ENCODE measurements at regions not wholly inside any gene's neighbourhood (a gene's known extent, or its start where the extent isn't known, plus 50 kb on each side); places are given as distances from the start of the nearest gene placed in this dataset.
A peak's percentile ranks its signal among the peaks of the same experiment; 100 is the strongest.

- TF ChIP-seq CTCF (IDR thresholded peaks at IDR 0.05; ENCODE audit: low read depth, low read length), result peak; percentile 94
- DNase-seq (ENCODE audit: low read depth, low spot score), result peak; percentile 43
- in situ Hi-C loops (cut with HindIII; ENCODE audit: low sequenced_read_pairs), result no loop called here
- no peak overlapping the region for H3K4me3 ChIP-seq (ENCODE audit: low read depth, low read length)
These were observed 204.1 kb upstream of the CIBAR2 start for GRCh38 chr16:85316321-85316919.

- no peak for TF ChIP-seq CTCF (IDR thresholded peaks at IDR 0.05; ENCODE audit: low read depth, low read length)
- in situ Hi-C loops (cut with HindIII; ENCODE audit: low sequenced_read_pairs), result no loop called here
- H3K4me3 ChIP-seq (ENCODE audit: low read depth, low read length), result no peak overlapping the region
- DNase-seq (ENCODE audit: low read depth, low spot score), result no peak
These were observed 204.7 kb upstream of the CIBAR2 start for GRCh38 chr16:85316944-85317343.

GRCh38 chr16:85317704-85318103 is 205.4 kb upstream of the CIBAR2 start:
- no peak overlapping the region for H3K4me3 ChIP-seq (ENCODE audit: low read depth, low read length)
- TF ChIP-seq CTCF (IDR thresholded peaks at IDR 0.05; ENCODE audit: low read depth, low read length), result no peak
- DNase-seq (ENCODE audit: low read depth, low spot score), result no peak
- in situ Hi-C loops (cut with HindIII; ENCODE audit: low sequenced_read_pairs), result no loop called here

GRCh38 chr16:85319208-85319983 is 207.1 kb upstream of the CIBAR2 start:
- H3K4me3 ChIP-seq (ENCODE audit: low read depth, low read length), result no peak overlapping the region
- in situ Hi-C loops (cut with HindIII; ENCODE audit: low sequenced_read_pairs), result no loop called here
- no peak for TF ChIP-seq CTCF (IDR thresholded peaks at IDR 0.05; ENCODE audit: low read depth, low read length)

GRCh38 chr16:85319984-85320440 is 207.7 kb upstream of the CIBAR2 start:
- no peak for TF ChIP-seq CTCF (IDR thresholded peaks at IDR 0.05; ENCODE audit: low read depth, low read length)
- H3K4me3 ChIP-seq (ENCODE audit: low read depth, low read length), result no peak overlapping the region
- no peak for DNase-seq (ENCODE audit: low read depth, low spot score)
- in situ Hi-C loops (cut with HindIII; ENCODE audit: low sequenced_read_pairs), result no loop called here

More at GRCh38 chr16:85319208-85319983, 207.1 kb upstream of the CIBAR2 start:
- no peak for DNase-seq (ENCODE audit: low read depth, low spot score)

GRCh38 chr16:85320677-85321385 is 208.6 kb upstream of the CIBAR2 start:
- H3K4me3 ChIP-seq (ENCODE audit: low read depth, low read length), result no peak overlapping the region
- DNase-seq (ENCODE audit: low read depth, low spot score), result no peak
- in situ Hi-C loops (cut with HindIII; ENCODE audit: low sequenced_read_pairs), result no loop called here
- no peak for TF ChIP-seq CTCF (IDR thresholded peaks at IDR 0.05; ENCODE audit: low read depth, low read length)

Data from astrocyte of the spinal cord (primary cell).